ENCODE measurements at regions not wholly inside any gene's neighbourhood (a gene's known extent, or its start where the extent isn't known, plus 50 kb on each side); places are given as distances from the start of the nearest gene placed in this dataset.

- Mint-ChIP-seq H3K27ac (no peak overlapping the region), H3K27me3 (no peaks in the 10 kb centered on the region), H3K4me3 (no peak overlapping the region), H3K9me3 (no peaks in the 10 kb centered on the region), H3K4me1 (no peaks in the 10 kb centered on the region)
- ATAC-seq (no peak), DNase-seq (no peak)
Observed at GRCh38 chr13:61045251-61045650, 370.4 kb downstream of the PCDH20 start.

GRCh38 chr13:61040181-61040580, 375.5 kb downstream of the PCDH20 start:
- Mint-ChIP-seq H3K9me3 (peaks cover 11 to 15% of the 10 kb centered on the region in 2 donors), H3K4me3 (no peak overlapping the region), H3K27me3 (no peaks in the 10 kb centered on the region), H3K4me1 (no peaks in the 10 kb centered on the region), H3K27ac (no peak overlapping the region)
- DNase-seq, result no peak
- no peak for ATAC-seq

DNA sequence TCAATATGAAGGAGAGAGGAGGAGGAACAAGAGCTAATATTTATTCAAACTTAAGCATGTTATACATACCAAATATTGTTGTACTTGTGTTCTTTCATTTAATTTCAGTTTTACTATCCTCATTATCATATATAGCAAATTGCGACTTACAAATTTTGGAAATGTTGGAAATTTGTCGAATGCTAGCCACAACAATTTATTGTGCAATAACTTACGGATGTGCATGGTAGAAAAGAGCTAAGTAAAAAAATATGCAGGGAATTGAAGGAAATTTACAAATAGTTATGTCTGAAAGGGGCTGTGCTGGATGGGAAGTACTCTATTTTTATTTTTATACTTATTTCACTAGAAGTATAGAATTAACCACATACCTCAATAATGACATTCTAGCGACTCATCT, 376.3 kb downstream of the PCDH20 start:
- DNase-seq (no peak), ATAC-seq (no peak)
- H3K4me3 Mint-ChIP-seq, result no peak overlapping the region
- H3K27me3 Mint-ChIP-seq, result no peaks in the 10 kb centered on the region
- peaks cover 15 to 17% of the 10 kb centered on the region in 2 donors for H3K9me3 Mint-ChIP-seq
- H3K4me1 Mint-ChIP-seq, result no peaks in the 10 kb centered on the region
- H3K27ac Mint-ChIP-seq, result no peak overlapping the region

DNA sequence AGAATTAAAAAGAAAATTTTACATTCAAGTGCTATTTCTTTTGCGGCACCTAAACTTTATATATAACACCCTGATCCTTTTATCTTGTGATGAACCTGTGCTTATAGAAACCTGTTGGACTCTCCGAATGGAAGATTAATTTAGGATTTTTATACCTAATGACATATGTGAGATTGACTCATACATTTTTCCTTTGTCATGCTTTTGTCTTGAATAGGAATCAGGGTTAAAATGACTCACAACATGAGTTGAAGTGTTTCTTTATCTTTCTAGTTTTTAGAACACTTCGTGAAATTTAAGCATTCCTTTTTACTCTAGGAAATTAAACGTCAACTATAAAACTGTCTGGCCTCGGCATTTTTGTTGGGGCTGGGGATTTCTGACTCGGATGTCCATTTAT, 378.9 kb downstream of the PCDH20 start:
- ATAC-seq (no peak), DNase-seq (no peak)
- Mint-ChIP-seq H3K27ac (no peak overlapping the region), H3K4me1 (no peaks in the 10 kb centered on the region), H3K27me3 (no peaks in the 10 kb centered on the region), H3K4me3 (no peak overlapping the region), H3K9me3 (peaks cover 15 to 17% of the 10 kb centered on the region in 2 donors)

DNA sequence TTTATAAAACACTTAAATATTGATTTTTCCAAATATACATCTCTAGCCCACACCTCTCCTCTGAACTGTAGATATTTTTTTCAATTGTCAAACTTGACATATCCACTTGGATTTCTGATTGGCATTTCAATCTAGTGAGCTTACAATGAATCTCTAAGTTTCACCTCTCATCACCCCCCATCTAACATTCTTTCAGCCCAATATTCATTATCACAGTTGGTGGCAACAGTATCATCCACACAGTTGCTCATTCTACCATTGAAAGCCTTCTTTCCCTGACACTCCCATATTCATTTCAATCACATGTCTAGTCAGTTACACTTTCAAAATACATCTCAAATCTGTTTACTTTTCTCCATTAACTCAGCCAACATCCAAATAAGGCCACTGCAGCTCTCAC, 385.2 kb downstream of the PCDH20 start:
- H3K27ac Mint-ChIP-seq, result no peak overlapping the region
- no peaks in the 10 kb centered on the region for H3K4me1 Mint-ChIP-seq

GRCh38 chr13:61029064-61029463, 386.6 kb downstream of the PCDH20 start:
- Mint-ChIP-seq H3K4me1 (no peaks in the 10 kb centered on the region), H3K27ac (no peak overlapping the region), H3K4me3 (no peak overlapping the region), H3K27me3 (no peaks in the 10 kb centered on the region), H3K9me3 (peaks cover 0 to 24% of the 10 kb centered on the region in 2 donors)
- ATAC-seq, result no peak
- no peak for DNase-seq

More for the DNA sequence above, 385.2 kb downstream of the PCDH20 start:
- ATAC-seq (no peak), DNase-seq (no peak)
- Mint-ChIP-seq H3K9me3 (peaks cover 6 to 24% of the 10 kb centered on the region in 2 donors), H3K27me3 (no peaks in the 10 kb centered on the region), H3K4me3 (no peak overlapping the region)

- Mint-ChIP-seq H3K27me3 (no peaks in the 10 kb centered on the region), H3K9me3 (peaks cover 0 to 20% of the 10 kb centered on the region in 2 donors), H3K4me1 (no peaks in the 10 kb centered on the region), H3K4me3 (no peak overlapping the region), H3K27ac (no peak overlapping the region)
- no peak for DNase-seq
- no peak for ATAC-seq
Observed at GRCh38 chr13:61024046-61024445, 391.6 kb downstream of the PCDH20 start.

DNA sequence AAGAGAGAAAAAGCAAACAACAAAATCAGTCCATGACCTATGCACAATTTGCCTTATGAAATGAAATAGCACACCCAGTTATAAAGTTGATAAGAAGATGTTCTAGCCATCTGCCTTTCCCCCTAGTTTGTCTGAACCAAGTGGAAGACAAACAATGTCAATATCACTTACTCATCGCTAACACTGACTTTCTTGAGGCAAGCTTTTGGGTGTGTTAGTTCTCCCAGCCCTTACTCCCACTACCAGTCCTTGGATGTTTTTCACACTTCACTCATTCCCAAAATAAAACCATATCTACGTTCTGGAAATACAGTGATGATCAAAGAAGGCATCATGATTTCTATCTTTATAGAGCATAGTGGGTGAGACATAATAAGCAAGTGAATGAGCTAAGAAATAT, 393.8 kb downstream of the PCDH20 start:
- H3K9me3 Mint-ChIP-seq, result peaks cover 0 to 20% of the 10 kb centered on the region in 2 donors
- no peak for ATAC-seq
- no peak overlapping the region for H3K27ac Mint-ChIP-seq
- H3K4me1 Mint-ChIP-seq, result no peaks in the 10 kb centered on the region
- H3K4me3 Mint-ChIP-seq, result no peak overlapping the region
- H3K27me3 Mint-ChIP-seq, result no peaks in the 10 kb centered on the region
- no peak for DNase-seq

DNA sequence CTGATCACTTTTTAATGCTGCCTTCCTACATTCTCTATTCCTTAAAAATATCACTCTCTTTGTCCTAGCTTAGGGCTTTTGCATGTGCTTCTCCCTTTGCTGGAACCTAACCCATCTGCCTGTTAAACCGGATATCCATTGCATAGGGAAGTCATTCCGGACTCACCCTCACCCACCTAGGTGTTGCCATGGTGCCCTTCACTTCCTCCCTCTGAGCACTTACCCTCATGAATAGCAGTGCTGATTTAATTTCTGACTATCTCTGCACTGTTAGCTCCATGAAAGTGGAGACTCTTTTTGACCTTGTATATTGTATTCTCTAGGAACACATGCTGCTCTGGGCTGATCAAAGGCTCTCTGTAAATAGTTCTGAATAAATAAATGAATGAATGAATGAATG, 401.9 kb downstream of the PCDH20 start:
- ATAC-seq, result no peak
- no peak overlapping the region for H3K4me3 Mint-ChIP-seq
- H3K27me3 Mint-ChIP-seq, result no peaks in the 10 kb centered on the region
- H3K9me3 Mint-ChIP-seq, result peaks cover 12 to 24% of the 10 kb centered on the region in 2 donors
- no peak for DNase-seq
- H3K4me1 Mint-ChIP-seq, result no peaks in the 10 kb centered on the region
- no peak overlapping the region for H3K27ac Mint-ChIP-seq

GRCh38 chr13:61010358-61010757, 405.3 kb downstream of the PCDH20 start:
- DNase-seq (no peak), ATAC-seq (no peak)
- Mint-ChIP-seq H3K4me1 (no peaks in the 10 kb centered on the region), H3K27me3 (no peaks in the 10 kb centered on the region), H3K4me3 (no peak overlapping the region), H3K9me3 (peaks cover 35 to 37% of the 10 kb centered on the region in 2 donors), H3K27ac (no peak overlapping the region)

DNA sequence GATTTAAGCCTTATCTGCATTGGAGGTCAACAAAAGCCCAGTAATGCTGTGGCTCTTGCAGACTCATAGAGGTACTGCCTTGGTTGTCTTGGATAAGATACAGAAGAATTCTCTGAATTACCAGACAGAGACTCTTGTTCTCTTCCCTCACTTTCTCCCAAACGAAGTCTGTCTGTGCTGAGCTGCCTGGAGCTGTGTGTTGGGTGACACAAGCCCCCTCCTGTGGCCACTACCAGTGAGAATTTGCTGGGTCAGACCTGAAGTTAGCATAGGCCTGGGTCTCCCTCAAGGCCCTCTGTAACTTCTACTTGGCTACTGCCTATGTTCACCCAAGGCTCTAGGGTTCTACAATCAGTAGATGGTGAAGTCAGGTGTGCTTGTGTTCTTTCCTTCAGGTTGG, 413.0 kb downstream of the PCDH20 start:
- no peak for ATAC-seq
- no peak overlapping the region for H3K27ac Mint-ChIP-seq
- no peak for DNase-seq
- no peaks in the 10 kb centered on the region for H3K27me3 Mint-ChIP-seq
- peaks cover 24 to 33% of the 10 kb centered on the region in 2 donors for H3K9me3 Mint-ChIP-seq
- H3K4me1 Mint-ChIP-seq, result no peaks in the 10 kb centered on the region
- no peak overlapping the region for H3K4me3 Mint-ChIP-seq

DNA sequence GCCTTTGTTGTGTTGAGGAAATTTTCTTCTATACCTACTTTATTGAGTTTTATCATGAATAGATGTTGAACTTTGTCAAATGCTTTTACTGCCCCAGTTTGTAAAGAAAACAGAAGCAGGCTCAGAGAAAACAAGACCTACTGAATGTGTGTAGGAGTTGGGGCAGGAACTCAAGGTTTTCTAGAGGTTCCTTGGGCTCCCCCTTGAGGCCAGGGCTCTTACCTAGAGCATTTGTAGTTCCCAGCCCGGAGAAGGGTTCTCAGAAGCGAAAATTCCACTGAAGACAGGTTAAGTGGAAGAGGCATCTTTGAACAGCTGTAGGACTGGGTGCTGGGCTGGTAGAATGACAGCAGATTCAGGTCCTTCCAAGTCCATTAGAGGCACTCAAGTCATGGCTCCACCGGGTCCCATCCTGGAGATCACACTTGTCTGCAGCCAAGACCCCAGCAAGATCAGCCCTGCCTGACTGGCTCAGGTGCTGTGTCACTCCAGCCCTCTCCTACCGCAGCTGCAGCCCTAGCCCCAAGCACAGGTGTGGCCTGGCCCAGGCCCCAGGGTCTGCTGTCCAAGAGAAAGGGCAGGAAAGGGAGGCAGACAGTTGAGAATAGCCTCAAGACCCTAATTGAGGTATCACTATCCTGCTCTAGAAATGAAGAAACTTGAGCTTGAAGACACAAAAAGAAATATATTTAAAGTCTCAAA, 425.5 kb downstream of the PCDH20 start:
- Mint-ChIP-seq H3K9me3 (peaks cover 0 to 4% of the 10 kb centered on the region in 2 donors), H3K4me1 (no peaks in the 10 kb centered on the region), H3K27ac (no peak overlapping the region), H3K4me3 (no peak overlapping the region), H3K27me3 (no peaks in the 10 kb centered on the region)
- DNase-seq, result no peak
- ATAC-seq, result no peak

DNA sequence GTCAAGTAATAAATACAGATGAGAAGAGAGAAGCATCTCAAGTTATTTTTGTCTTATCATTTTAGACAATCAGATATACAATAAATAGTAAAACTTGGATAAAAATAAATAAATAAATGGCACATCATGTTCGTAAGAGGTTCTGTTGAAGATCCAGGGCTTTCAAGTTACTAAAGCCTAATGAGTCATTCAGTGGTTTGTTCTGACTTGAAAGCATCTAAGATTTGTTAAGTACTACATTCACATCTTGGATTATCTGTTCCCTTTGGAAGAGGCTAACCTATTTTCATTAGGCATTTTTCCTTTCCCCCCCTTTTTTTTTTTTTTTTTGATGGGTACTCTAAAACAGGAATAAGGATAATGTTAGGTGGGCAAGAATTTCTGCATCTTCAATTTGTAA, 429.3 kb downstream of the PCDH20 start:
- no peak for ATAC-seq
- Mint-ChIP-seq H3K27me3 (no peaks in the 10 kb centered on the region), H3K4me3 (no peak overlapping the region), H3K27ac (no peak overlapping the region), H3K4me1 (no peaks in the 10 kb centered on the region), H3K9me3 (peaks cover 0 to 14% of the 10 kb centered on the region in 2 donors)
- no peak for DNase-seq

GRCh38 chr13:60981407-60981806, 434.2 kb downstream of the PCDH20 start:
- Mint-ChIP-seq H3K9me3 (peaks cover 5 to 21% of the 10 kb centered on the region in 2 donors), H3K27ac (no peak overlapping the region), H3K27me3 (no peaks in the 10 kb centered on the region), H3K4me1 (no peaks in the 10 kb centered on the region), H3K4me3 (no peak overlapping the region)
- ATAC-seq (no peak), DNase-seq (no peak)

GRCh38 chr13:60976367-60976766, 439.3 kb downstream of the PCDH20 start:
- H3K27me3 Mint-ChIP-seq, result no peaks in the 10 kb centered on the region
- H3K27ac Mint-ChIP-seq, result no peak overlapping the region
- no peaks in the 10 kb centered on the region for H3K4me1 Mint-ChIP-seq
- DNase-seq, result no peak
- H3K9me3 Mint-ChIP-seq, result peaks cover 14 to 26% of the 10 kb centered on the region in 2 donors
- no peak overlapping the region for H3K4me3 Mint-ChIP-seq
- no peak for ATAC-seq

GRCh38 chr13:60974296-60974695, 441.4 kb downstream of the PCDH20 start:
- H3K4me1 Mint-ChIP-seq, result no peaks in the 10 kb centered on the region

GRCh38 chr13:60973529-60973928, 442.1 kb downstream of the PCDH20 start:
- DNase-seq (no peak), ATAC-seq (no peak)
- Mint-ChIP-seq H3K27me3 (no peaks in the 10 kb centered on the region), H3K27ac (no peak overlapping the region), H3K9me3 (peaks cover 13 to 25% of the 10 kb centered on the region in 2 donors), H3K4me3 (no peak overlapping the region), H3K4me1 (no peaks in the 10 kb centered on the region)

More at GRCh38 chr13:60974296-60974695, 441.4 kb downstream of the PCDH20 start:
- no peak overlapping the region for H3K27ac Mint-ChIP-seq
- ATAC-seq (no peak), DNase-seq (no peak)
- peaks cover 14 to 27% of the 10 kb centered on the region in 2 donors for H3K9me3 Mint-ChIP-seq
- H3K27me3 Mint-ChIP-seq, result no peaks in the 10 kb centered on the region
- H3K4me3 Mint-ChIP-seq, result no peak overlapping the region
